HG03432 (cell line): ENCODE measurements at regions not wholly inside any gene's neighbourhood (a gene's known extent, or its start where the extent isn't known, plus 50 kb on each side); places are given as distances from the start of the nearest gene placed in this dataset.
"Not testable (repeated sequence)": the region's sequence is repeated elsewhere in the genome, so short reads cannot be mapped to it uniquely, and the experiment has no call there.

Experiments used
- ATAC-seq: cut with Tn5 transposase; IDR thresholded peaks from one replicate; pipeline ENCODE4 v1.9.1; 2021; ENCODE audit warnings: mild to moderate bottlenecking, moderate library complexity; ENCODE audit not compliant: unreplicated experiment

GRCh38 chr22:48084041-48084728 lies 1321.7 kb downstream of the TBC1D22A start:
- ATAC-seq = peak; percentile 58

- ATAC-seq = peak; percentile 43
These were observed 1321.1 kb downstream of the TBC1D22A start for GRCh38 chr22:48083502-48083901.

GRCh38 chr22:48082284-48082683 lies 1319.8 kb downstream of the TBC1D22A start:
- no peak for ATAC-seq

- ATAC-seq = no peak
These were observed 1318.8 kb downstream of the TBC1D22A start for GRCh38 chr22:48081281-48081680.

GRCh38 chr22:48080316-48081165 lies 1318.1 kb downstream of the TBC1D22A start:
- no peak for ATAC-seq

GRCh38 chr22:48079505-48080290 lies 1317.2 kb downstream of the TBC1D22A start:
- ATAC-seq = no peak

GRCh38 chr22:48078825-48079224 lies 1316.4 kb downstream of the TBC1D22A start:
- ATAC-seq = no peak

GRCh38 chr22:48077699-48078098 lies 1315.2 kb downstream of the TBC1D22A start:
- no peak for ATAC-seq

- no peak for ATAC-seq
These were observed 1313.6 kb downstream of the TBC1D22A start for GRCh38 chr22:48076008-48076407.

GRCh38 chr22:48075604-48076003 lies 1313.2 kb downstream of the TBC1D22A start:
- ATAC-seq = no peak

- ATAC-seq = no peak
These were observed 1310.3 kb downstream of the TBC1D22A start for GRCh38 chr22:48072777-48073176.

GRCh38 chr22:48071828-48072227 lies 1309.4 kb downstream of the TBC1D22A start:
- ATAC-seq = no peak

GRCh38 chr22:48071305-48071704 lies 1308.9 kb downstream of the TBC1D22A start:
- no peak for ATAC-seq

- no peak for ATAC-seq
These were observed 1308.3 kb downstream of the TBC1D22A start for GRCh38 chr22:48070760-48071159.

- no peak for ATAC-seq
These were observed 1307.6 kb downstream of the TBC1D22A start for GRCh38 chr22:48070083-48070482.

- no peak for ATAC-seq
These were observed 1306.8 kb downstream of the TBC1D22A start for GRCh38 chr22:48069256-48069655.

- ATAC-seq = no peak
These were observed 1306.0 kb downstream of the TBC1D22A start for GRCh38 chr22:48068323-48068885.

- no peak for ATAC-seq
These were observed 1303.4 kb downstream of the TBC1D22A start for GRCh38 chr22:48065892-48066291.

GRCh38 chr22:48061726-48062125 lies 1299.3 kb downstream of the TBC1D22A start:
- ATAC-seq = no peak

GRCh38 chr22:48060266-48060665 lies 1297.8 kb downstream of the TBC1D22A start:
- no peak for ATAC-seq

GRCh38 chr22:48059521-48059920 lies 1297.1 kb downstream of the TBC1D22A start:
- not testable (repeated sequence) for ATAC-seq
